WERI-Rb-1 (cell line): ENCODE measurements at regions not wholly inside any gene's neighbourhood (a gene's known extent, or its start where the extent isn't known, plus 50 kb on each side); places are given as distances from the start of the nearest gene placed in this dataset.

ENCODE experiments used
- DNase-seq: peaks from one replicate; pipeline ENCODE4 v3.0.0-alpha.2; 2020
- H3K27ac ChIP-seq: fragments of 250-450 bp; sonication (Bioruptor Pico); 2 replicates; pipeline ENCODE4 v1.5.1; 2020; ENCODE audit warnings: mild to moderate bottlenecking, moderate library complexity
- H3K27me3 ChIP-seq: fragments of 250-450 bp; sonication (Bioruptor Pico); 2 replicates; pipeline ENCODE4 v1.5.1; 2021; ENCODE audit warnings: mild to moderate bottlenecking, low read depth, moderate library complexity; ENCODE audit not compliant: insufficient read depth, severe bottlenecking
- H3K36me3 ChIP-seq: fragments of 250-450 bp; sonication (Bioruptor Pico); 2 replicates; pipeline ENCODE4 v1.5.1; 2020; ENCODE audit warnings: mild to moderate bottlenecking, moderate library complexity
- H3K4me3 ChIP-seq: 2 replicates; pipeline ENCODE4 v1.5.1; 2011; ENCODE audit warnings: low read depth, mild to moderate bottlenecking, control low read depth, low read length
- H3K9me3 ChIP-seq: fragments of 250-450 bp; sonication (Bioruptor Pico); 2 replicates; pipeline ENCODE4 v1.5.1; 2021; ENCODE audit warnings: mild to moderate bottlenecking, moderate library complexity; ENCODE audit not compliant: severe bottlenecking
- CTCF ChIP-seq: IDR thresholded peaks from 2 replicates; pipeline ENCODE4 v1.5.1; 2011; ENCODE audit warnings: low read depth, mild to moderate bottlenecking, control low read depth, inconsistent platforms, low read length

- Histone ChIP-seq H3K36me3 (no peaks in the 10 kb centered on the region), H3K27ac (no peak overlapping the region), H3K27me3 (peaks cover 11% of the 10 kb centered on the region), H3K9me3 (no peaks in the 10 kb centered on the region), H3K4me3 (no peak overlapping the region)
- no peak for DNase-seq
- TF ChIP-seq CTCF, result no peak
These were observed 287.4 kb downstream of the CRLF2 start for GRCh38 chrX:925094-925493.

DNA sequence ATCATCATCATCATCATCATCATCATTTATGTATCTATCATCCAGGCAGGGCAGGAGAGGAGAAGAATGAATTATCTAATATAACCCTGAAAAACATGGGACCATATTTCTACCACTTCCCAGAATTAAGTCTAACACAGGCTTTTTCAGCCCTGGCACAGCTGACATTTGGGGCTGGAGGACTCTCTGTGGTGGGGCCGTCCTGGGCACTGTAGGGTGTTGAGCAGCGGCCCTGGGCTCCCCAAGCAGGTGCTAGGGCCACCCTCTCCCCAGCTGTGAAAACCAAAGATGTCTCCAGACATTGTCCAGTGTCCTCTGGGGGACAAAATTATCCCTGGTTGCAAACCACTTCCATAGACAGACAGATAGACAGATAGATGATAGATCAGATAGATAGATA is 288.4 kb downstream of the CRLF2 start:
- no peak for DNase-seq
- TF ChIP-seq CTCF, result no peak
- Histone ChIP-seq H3K4me3 (no peak overlapping the region), H3K9me3 (no peaks in the 10 kb centered on the region), H3K27ac (no peak overlapping the region), H3K27me3 (peaks cover 13% of the 10 kb centered on the region), H3K36me3 (no peaks in the 10 kb centered on the region)

- H3K27ac ChIP-seq, result no peak overlapping the region
- H3K36me3 ChIP-seq, result no peaks in the 10 kb centered on the region
- no peaks in the 10 kb centered on the region for H3K9me3 ChIP-seq
- TF ChIP-seq CTCF, result no peak
- no peak overlapping the region for H3K4me3 ChIP-seq
- DNase-seq, result no peak
- peaks cover 26% of the 10 kb centered on the region for H3K27me3 ChIP-seq
These were observed 289.7 kb downstream of the SHOX start for GRCh38 chrX:920234-920799.

- Histone ChIP-seq H3K27ac (no peak overlapping the region), H3K27me3 (peaks cover 20% of the 10 kb centered on the region), H3K9me3 (no peaks in the 10 kb centered on the region), H3K36me3 (no peaks in the 10 kb centered on the region), H3K4me3 (no peak overlapping the region)
- no peak for TF ChIP-seq CTCF
- DNase-seq, result no peak
These were observed 285.6 kb downstream of the SHOX start for GRCh38 chrX:916230-916599.

GRCh38 chrX:915427-916229 is 285.0 kb downstream of the SHOX start:
- Histone ChIP-seq H3K36me3 (no peaks in the 10 kb centered on the region), H3K9me3 (no peaks in the 10 kb centered on the region), H3K27me3 (peaks cover 22% of the 10 kb centered on the region), H3K4me3 (no peak overlapping the region), H3K27ac (no peak overlapping the region)
- TF ChIP-seq CTCF, result no peak
- DNase-seq, result no peak
